ENCODE measurements at regions not wholly inside any gene's neighbourhood (a gene's known extent, or its start where the extent isn't known, plus 50 kb on each side); places are given as distances from the start of the nearest gene placed in this dataset.

GRCh38 chr9:89716559-89716958 is 111.7 kb downstream of the GADD45G start:
- Histone ChIP-seq H3K4me1 (ENCODE audit: control insufficient read depth in 5 of 5, insufficient read depth in 5 of 5, low read length in 5 of 5) (peaks cover 0 to 9% (median 5%) of the 10 kb centered on the region in 5 donors), H3K9me3 (ENCODE audit: control insufficient read depth in 4 of 4, insufficient read depth in 3 of 4, low read length in 3 of 4) (peaks cover 0 to 7% (median 0%) of the 10 kb centered on the region in 4 donors), H3K4me3 (no peak overlapping the region), H3K9ac (ENCODE audit: insufficient read depth in 1 of 2, low read length in 2 of 2) (no peak overlapping the region), H3K27ac (ENCODE audit: low read depth in 1 of 2, low read length in 1 of 2) (no peak overlapping the region), H3K27me3 (ENCODE audit: control insufficient read depth in 3 of 3, insufficient read depth in 3 of 3, low read length in 2 of 3) (no peaks in the 10 kb centered on the region), H3K36me3 (ENCODE audit: control insufficient read depth in 4 of 4, insufficient read depth in 4 of 4, low read length in 4 of 4) (no peaks in the 10 kb centered on the region)
- TF ChIP-seq CTCF (IDR thresholded peaks at IDR 0.05; ENCODE audit: control extremely low read depth, extremely low read depth): no peak
- no peak for DNase-seq
- 78 to 79% methylated on average over 3 of the region's 3 CpGs for WGBS, 2 donors
- no peak for ATAC-seq (ENCODE audit: insufficient read depth, low FRiP score)

GRCh38 chr9:89718176-89718575 is 113.4 kb downstream of the GADD45G start:
- Histone ChIP-seq H3K9ac (ENCODE audit: insufficient read depth in 1 of 2, low read length in 2 of 2) (no peak overlapping the region), H3K4me1 (ENCODE audit: control insufficient read depth in 5 of 5, insufficient read depth in 5 of 5, low read length in 5 of 5) (peaks cover 0 to 13% (median 5%) of the 10 kb centered on the region in 5 donors), H3K4me3 (no peak overlapping the region), H3K36me3 (ENCODE audit: control insufficient read depth in 4 of 4, insufficient read depth in 4 of 4, low read length in 4 of 4) (no peaks in the 10 kb centered on the region), H3K27me3 (ENCODE audit: control insufficient read depth in 3 of 3, insufficient read depth in 3 of 3, low read length in 2 of 3) (no peaks in the 10 kb centered on the region), H3K27ac (ENCODE audit: low read depth in 1 of 2, low read length in 1 of 2) (no peak overlapping the region), H3K9me3 (ENCODE audit: control insufficient read depth in 4 of 4, insufficient read depth in 3 of 4, low read length in 3 of 4) (peaks cover 0 to 7% (median 0%) of the 10 kb centered on the region in 4 donors)
- DNase-seq (no peak), ATAC-seq (ENCODE audit: insufficient read depth, low FRiP score) (no peak)
- 61 to 81% methylated on average over 3 of the region's 3 CpGs for WGBS, 2 donors
- TF ChIP-seq CTCF (IDR thresholded peaks at IDR 0.05; ENCODE audit: control extremely low read depth, extremely low read depth): no peak

- ATAC-seq (ENCODE audit: insufficient read depth, low FRiP score): no peak
- no peak overlapping the region for H3K27ac ChIP-seq (ENCODE audit: low read depth in 1 of 2, low read length in 1 of 2)
- WGBS, 2 donors: 73 to 84% methylated on average over 4 of the region's 4 CpGs
Measured at GRCh38 chr9:89718651-89719050, 113.8 kb downstream of the GADD45G start.

More at GRCh38 chr9:89718651-89719050, 113.8 kb downstream of the GADD45G start:
- no peak overlapping the region for H3K9ac ChIP-seq (ENCODE audit: insufficient read depth in 1 of 2, low read length in 2 of 2)
- no peaks in the 10 kb centered on the region for H3K36me3 ChIP-seq (ENCODE audit: control insufficient read depth in 4 of 4, insufficient read depth in 4 of 4, low read length in 4 of 4)
- peaks cover 0 to 7% (median 0%) of the 10 kb centered on the region in 4 donors for H3K9me3 ChIP-seq (ENCODE audit: control insufficient read depth in 4 of 4, insufficient read depth in 3 of 4, low read length in 3 of 4)
- no peak for TF ChIP-seq CTCF (IDR thresholded peaks at IDR 0.05; ENCODE audit: control extremely low read depth, extremely low read depth)
- H3K4me1 ChIP-seq (ENCODE audit: control insufficient read depth in 5 of 5, insufficient read depth in 5 of 5, low read length in 5 of 5): peaks cover 0 to 14% (median 5%) of the 10 kb centered on the region in 5 donors
- DNase-seq: no peak
- H3K4me3 ChIP-seq: no peak overlapping the region
- H3K27me3 ChIP-seq (ENCODE audit: control insufficient read depth in 3 of 3, insufficient read depth in 3 of 3, low read length in 2 of 3): no peaks in the 10 kb centered on the region
